Neuron (in vitro differentiated cells): ENCODE measurements at regions not wholly inside any gene's neighbourhood (a gene's known extent, or its start where the extent isn't known, plus 50 kb on each side); places are given as distances from the start of the nearest gene placed in this dataset.

Experiments used
- H2AFZ ChIP-seq: one replicate; pipeline ENCODE4 v1.6.1; 2013; ENCODE audit warnings: low read depth, mild to moderate bottlenecking, inconsistent platforms, low read length, moderate library complexity
- H3K27me3 ChIP-seq: one replicate; pipeline ENCODE4 v1.6.1; 2013; ENCODE audit warnings: low read length; ENCODE audit not compliant: insufficient read depth
- H3K36me3 ChIP-seq: one replicate; pipeline ENCODE4 v1.6.1; 2013; ENCODE audit warnings: low read length; ENCODE audit not compliant: insufficient read depth
- H3K4me1 ChIP-seq: one replicate; pipeline ENCODE4 v1.6.1; 2013; ENCODE audit warnings: low read length; ENCODE audit not compliant: insufficient read depth
- H3K4me3 ChIP-seq: 2 replicates; pipeline ENCODE4 v1.5.1; 2013; ENCODE audit warnings: mild to moderate bottlenecking, low read length, moderate library complexity
- H3K9me3 ChIP-seq: one replicate; pipeline ENCODE4 v1.6.1; 2013; ENCODE audit warnings: low read length

GRCh38 chr7:33661430-33662160, 243.7 kb upstream of the BMPER start:
- H3K4me1 ChIP-seq = no peaks in the 10 kb centered on the region
- H3K9me3 ChIP-seq = no peaks in the 10 kb centered on the region
- H2AFZ ChIP-seq = no peak overlapping the region
- H3K4me3 ChIP-seq = no peak overlapping the region
- H3K27me3 ChIP-seq = no peaks in the 10 kb centered on the region
- H3K36me3 ChIP-seq = no peaks in the 10 kb centered on the region

- H3K9me3 ChIP-seq = no peaks in the 10 kb centered on the region
- no peak overlapping the region for H3K4me3 ChIP-seq
- no peak overlapping the region for H2AFZ ChIP-seq
- no peaks in the 10 kb centered on the region for H3K27me3 ChIP-seq
- H3K36me3 ChIP-seq = no peaks in the 10 kb centered on the region
- H3K4me1 ChIP-seq = no peaks in the 10 kb centered on the region
Measured at GRCh38 chr7:33666531-33666930, 238.8 kb upstream of the BMPER start.

DNA sequence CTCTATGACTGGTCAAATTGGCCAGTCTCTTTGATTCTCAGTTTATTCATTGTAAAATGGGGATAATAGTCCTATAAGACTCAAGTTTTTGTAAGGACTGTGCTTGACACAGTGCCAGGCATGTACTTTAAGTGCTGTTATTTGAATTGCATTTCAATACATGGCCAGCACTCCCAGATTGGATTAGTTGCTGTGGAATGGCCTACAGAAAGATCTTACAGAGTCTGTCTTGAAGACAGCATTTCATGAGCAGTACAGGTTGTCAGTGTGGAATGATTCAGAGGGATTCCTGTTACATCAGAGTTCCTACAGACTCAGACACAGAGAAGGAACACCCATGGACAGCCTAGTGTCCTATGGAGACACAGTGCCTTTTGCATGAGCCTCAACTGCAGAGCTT, 238.1 kb upstream of the BMPER start:
- Histone ChIP-seq H3K9me3 (no peaks in the 10 kb centered on the region), H3K4me1 (no peaks in the 10 kb centered on the region), H3K27me3 (no peaks in the 10 kb centered on the region), H2AFZ (no peak overlapping the region), H3K36me3 (no peaks in the 10 kb centered on the region), H3K4me3 (no peak overlapping the region)

GRCh38 chr7:33669251-33669670, 236.1 kb upstream of the BMPER start:
- no peak overlapping the region for H2AFZ ChIP-seq

DNA sequence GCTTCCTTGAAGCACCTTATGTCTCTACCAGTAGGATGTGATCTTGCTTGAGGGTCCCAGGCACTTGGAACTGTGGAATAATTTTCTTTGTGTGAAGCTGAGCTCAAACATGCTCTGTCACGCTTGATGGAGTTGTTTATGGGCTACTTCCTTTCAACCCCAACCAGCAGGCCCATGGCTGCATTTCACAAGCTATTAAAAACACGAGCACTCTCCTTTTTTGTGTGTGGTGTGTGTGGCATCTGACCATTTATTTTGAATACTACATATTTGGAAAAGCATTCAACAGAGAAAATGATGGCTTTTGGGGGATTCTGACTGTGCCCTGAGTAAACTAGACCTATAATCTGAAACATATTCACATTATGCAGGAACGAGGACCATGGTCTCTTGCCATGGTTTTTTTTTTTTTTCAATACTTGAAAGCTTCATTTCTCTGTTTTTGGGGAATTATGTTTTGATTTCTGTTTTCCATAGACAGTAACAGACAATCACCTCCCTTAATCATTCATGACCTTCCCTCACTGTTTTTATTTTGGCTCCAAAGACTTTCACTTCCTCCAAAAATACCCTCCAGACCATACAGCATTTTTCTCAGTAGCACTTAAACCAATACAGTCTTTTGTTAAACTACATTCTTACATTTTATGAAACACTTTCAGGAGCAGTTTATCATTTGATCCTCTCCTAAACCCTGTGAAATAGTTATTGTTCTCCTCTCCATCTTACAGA, 233.6 kb upstream of the BMPER start:
- Histone ChIP-seq H3K9me3 (no peaks in the 10 kb centered on the region), H2AFZ (no peak overlapping the region), H3K36me3 (no peaks in the 10 kb centered on the region), H3K27me3 (no peaks in the 10 kb centered on the region), H3K4me3 (no peak overlapping the region), H3K4me1 (peaks cover 6% of the 10 kb centered on the region)

More at GRCh38 chr7:33669251-33669670, 236.1 kb upstream of the BMPER start:
- H3K36me3 ChIP-seq = no peaks in the 10 kb centered on the region
- H3K4me3 ChIP-seq = no peak overlapping the region
- no peaks in the 10 kb centered on the region for H3K27me3 ChIP-seq
- H3K9me3 ChIP-seq = no peaks in the 10 kb centered on the region
- no peaks in the 10 kb centered on the region for H3K4me1 ChIP-seq

DNA sequence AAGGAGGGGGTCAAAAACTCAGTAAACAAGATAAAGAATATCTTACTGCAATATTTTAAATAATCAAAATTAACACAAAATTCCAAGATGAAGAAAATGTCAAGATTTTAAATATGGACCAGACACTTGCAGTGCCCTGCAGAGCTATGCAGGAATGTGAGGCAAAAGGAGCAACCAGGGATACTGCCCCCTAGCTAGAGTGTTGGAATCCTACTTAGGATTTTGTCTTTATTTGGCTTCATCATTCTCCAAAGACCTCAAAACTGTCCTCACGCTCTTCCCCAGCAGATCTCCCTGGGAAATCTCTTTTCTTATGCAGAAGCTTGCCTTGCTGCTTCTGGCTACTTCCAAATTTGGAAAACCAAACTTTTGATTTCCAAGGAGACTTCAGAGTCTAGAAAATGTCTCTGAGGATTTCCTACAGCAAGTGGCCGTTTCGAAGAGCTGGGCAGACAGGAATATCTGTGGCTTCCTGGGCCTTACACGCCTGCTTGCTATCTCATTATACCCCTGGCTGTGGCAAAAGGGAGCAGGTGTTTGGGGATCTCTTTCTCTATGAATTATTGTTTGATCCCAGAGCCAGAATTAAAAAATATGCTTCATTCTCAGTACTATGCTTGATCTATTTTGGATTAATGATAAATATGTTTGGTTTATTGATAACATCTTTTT, 232.2 kb upstream of the BMPER start:
- no peaks in the 10 kb centered on the region for H3K27me3 ChIP-seq
- no peak overlapping the region for H2AFZ ChIP-seq
- no peak overlapping the region for H3K4me3 ChIP-seq
- H3K36me3 ChIP-seq = no peaks in the 10 kb centered on the region
- H3K9me3 ChIP-seq = no peaks in the 10 kb centered on the region
- peaks cover 6% of the 10 kb centered on the region for H3K4me1 ChIP-seq

- no peak overlapping the region for H3K4me3 ChIP-seq
- peak overlapping the region; percentile 32 for H2AFZ ChIP-seq
- no peaks in the 10 kb centered on the region for H3K36me3 ChIP-seq
- H3K9me3 ChIP-seq = no peaks in the 10 kb centered on the region
- H3K27me3 ChIP-seq = no peaks in the 10 kb centered on the region
- peaks cover 6% of the 10 kb centered on the region for H3K4me1 ChIP-seq
Measured at GRCh38 chr7:33674804-33675411, 230.4 kb upstream of the BMPER start.

DNA sequence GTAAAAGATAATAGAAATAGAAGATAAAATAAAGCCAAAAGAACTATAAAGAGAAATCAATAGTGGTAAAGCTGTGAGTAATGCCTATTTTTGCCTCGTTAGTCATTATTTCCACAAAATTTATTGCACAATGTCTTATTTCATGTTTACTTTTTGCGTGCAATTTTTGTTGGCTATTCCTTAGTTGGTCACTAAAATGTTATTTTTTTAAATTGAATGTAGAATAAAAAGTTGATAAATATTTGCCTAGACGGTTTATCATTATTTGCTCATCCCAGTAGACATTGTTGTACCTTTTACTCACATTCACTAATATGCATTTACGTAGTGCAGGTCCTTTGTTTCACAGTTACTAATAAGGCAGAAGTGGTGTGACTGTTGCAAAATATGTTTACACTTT, 227.8 kb upstream of the BMPER start:
- H2AFZ ChIP-seq = no peak overlapping the region
- no peaks in the 10 kb centered on the region for H3K36me3 ChIP-seq
- H3K9me3 ChIP-seq = no peaks in the 10 kb centered on the region
- peaks cover 6% of the 10 kb centered on the region for H3K4me1 ChIP-seq
- H3K4me3 ChIP-seq = no peak overlapping the region
- no peaks in the 10 kb centered on the region for H3K27me3 ChIP-seq

DNA sequence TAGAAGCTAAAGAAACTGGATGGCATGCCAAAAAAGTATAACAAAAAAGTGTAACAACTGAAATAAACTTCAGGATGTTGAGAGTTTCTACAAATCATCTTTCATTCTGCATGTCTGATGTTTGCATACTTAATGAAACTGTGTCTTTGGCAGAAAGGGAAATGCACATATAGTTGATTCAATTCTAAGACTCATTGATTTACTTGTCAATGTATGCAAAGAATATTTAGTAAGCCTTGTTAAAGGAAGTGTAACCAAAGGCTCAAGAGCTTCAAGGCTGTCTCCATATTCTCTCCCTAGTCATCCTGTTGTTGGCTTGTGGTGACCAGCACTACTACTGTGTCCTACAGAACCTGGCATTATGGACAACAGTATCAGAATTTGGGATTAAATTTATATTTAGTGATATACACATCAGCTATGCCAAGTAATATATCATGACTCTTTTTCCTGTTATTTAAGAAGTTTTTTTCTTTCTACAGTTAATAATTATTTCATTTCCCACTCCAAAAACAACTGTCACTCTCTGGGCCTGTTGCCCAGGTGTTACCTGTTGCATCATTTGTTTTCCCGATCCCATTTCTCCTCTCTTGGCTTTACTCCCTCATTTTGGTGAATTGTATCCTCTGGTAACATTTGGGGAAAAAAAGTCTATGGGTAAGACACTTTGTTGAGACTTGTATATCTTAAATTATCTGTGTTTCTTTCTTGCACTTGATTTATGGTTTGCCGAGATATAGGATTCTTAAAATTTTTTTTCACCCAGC, 226.6 kb upstream of the BMPER start:
- Histone ChIP-seq H3K9me3 (no peaks in the 10 kb centered on the region), H3K36me3 (no peaks in the 10 kb centered on the region), H3K27me3 (no peaks in the 10 kb centered on the region), H3K4me3 (no peak overlapping the region), H3K4me1 (peaks cover 6% of the 10 kb centered on the region), H2AFZ (no peak overlapping the region)

- Histone ChIP-seq H3K27me3 (no peaks in the 10 kb centered on the region), H3K4me1 (no peaks in the 10 kb centered on the region), H3K36me3 (no peaks in the 10 kb centered on the region), H3K4me3 (no peak overlapping the region), H3K9me3 (no peaks in the 10 kb centered on the region), H2AFZ (no peak overlapping the region)
Measured at GRCh38 chr7:33680682-33681081, 224.7 kb upstream of the BMPER start.

GRCh38 chr7:33685503-33685902, 219.8 kb upstream of the BMPER start:
- H3K9me3 ChIP-seq = no peaks in the 10 kb centered on the region
- H2AFZ ChIP-seq = no peak overlapping the region
- no peaks in the 10 kb centered on the region for H3K4me1 ChIP-seq
- no peaks in the 10 kb centered on the region for H3K27me3 ChIP-seq
- H3K36me3 ChIP-seq = no peaks in the 10 kb centered on the region
- H3K4me3 ChIP-seq = no peak overlapping the region

- H2AFZ ChIP-seq = no peak overlapping the region
- H3K4me3 ChIP-seq = no peak overlapping the region
- no peaks in the 10 kb centered on the region for H3K36me3 ChIP-seq
- no peaks in the 10 kb centered on the region for H3K9me3 ChIP-seq
- H3K4me1 ChIP-seq = no peaks in the 10 kb centered on the region
- no peaks in the 10 kb centered on the region for H3K27me3 ChIP-seq
Measured at GRCh38 chr7:33685981-33686683, 219.2 kb upstream of the BMPER start.
